HCT116 (cell line): ENCODE measurements at regions not wholly inside any gene's neighbourhood (a gene's known extent, or its start where the extent isn't known, plus 50 kb on each side); places are given as distances from the start of the nearest gene placed in this dataset.

Source experiments
- ATAC-seq: fragments of 200-7000 bp; cut with Tn5 transposase; 2 replicates; pipeline ENCODE4 v1.9.1; 2020; ENCODE audit warnings: mild to moderate bottlenecking, moderate library complexity
- BruUV-seq: library from RNA; stranded (reverse); fragments of 400-500 nt; replicated peaks from 2 replicates; lab custom pipeline; 2021; lab: Mats Ljungman, UMichigan
- CTCF ChIA-PET: fragments of 300-600 bp; sonication (Branson Sonifier 250); formaldehyde crosslinking; loops from one replicate; lab custom pipeline; 2021; ENCODE audit warnings: antibody characterized with exemption; lab: Charles Lee
- POLR2A ChIA-PET: fragments of 300-600, 350-600 bp; sonication (Branson Sonifier 250); formaldehyde crosslinking; loops from one replicate; lab custom pipeline; 2021; ENCODE audit warnings: antibody characterized with exemption; lab: Charles Lee
- RAD21 ChIA-PET, 2 experiments: fragments of 300-600 bp; sonication (Branson Sonifier 250); formaldehyde crosslinking; loops; one replicate each; lab custom pipeline; 2023; ENCODE audit warnings: low total read pairs in 2 of 2; ENCODE audit not compliant: uncharacterized antibody in 2 of 2, unreplicated experiment in 2 of 2, low non-redundant PET in 1 of 2; lab: Charles Lee
- DNase-seq: peaks from one replicate; pipeline ENCODE4 v3.0.0-alpha.2; 2010; ENCODE audit warnings: low read depth, low spot score
- H2AFZ ChIP-seq: fragments of 200-600 bp; shearing (Covaris generic), sonication (generic); 2 replicates; pipeline ENCODE4 v1.6.1; 2017; ENCODE audit warnings: low read depth, mixed run types, mixed read lengths, antibody characterized with exemption, low read length; ENCODE audit not compliant: poor library complexity, severe bottlenecking
- H3K27ac ChIP-seq: 2 replicates; pipeline ENCODE4 v1.5.1; 2012; ENCODE audit warnings: low read depth, low read length
- H3K27me3 ChIP-seq: fragments of 200-600 bp; sonication (generic); 2 replicates; pipeline ENCODE4 v1.6.1; 2016; ENCODE audit warnings: mixed run types, low read length, mixed read lengths; ENCODE audit not compliant: insufficient read depth
- H3K36me3 ChIP-seq, 2 experiments: fragments of 200-500 bp in 1 of 2; fragments of 200-600 bp in 1 of 2; sonication (Bioruptor generic) in 1 of 2; sonication (generic) in 1 of 2; 2 replicates each; pipeline versions ENCODE4 v1.5.1 to v1.6.1; 2014 to 2016; ENCODE audit warnings: low read length in 2 of 2, inconsistent platforms in 1 of 2, mixed read lengths in 1 of 2, mixed run types in 1 of 2; ENCODE audit not compliant: insufficient read depth in 2 of 2, control insufficient read depth in 1 of 2
- H3K4me1 ChIP-seq, 2 experiments: fragments of 200-600 bp in 1 of 2; sonication (generic) in 1 of 2; 2 replicates each; pipeline versions ENCODE4 v1.5.1 to v1.6.1; 2012 to 2017; ENCODE audit warnings: low read length in 2 of 2, inconsistent platforms in 1 of 2, mild to moderate bottlenecking in 1 of 2, mixed read lengths in 1 of 2, mixed run types in 1 of 2, moderate library complexity in 1 of 2; ENCODE audit not compliant: insufficient read depth in 2 of 2, control insufficient read depth in 1 of 2
- H3K4me2 ChIP-seq: fragments of 200-600 bp; sonication (generic); 2 replicates; pipeline ENCODE4 v1.6.1; 2017; ENCODE audit warnings: mixed run types, low read length, mixed read lengths
- H3K4me3 ChIP-seq, 2 experiments: fragments of 200-600 bp in 1 of 2; sonication (generic) in 1 of 2; replicated peaks in 1 of 2; 2 replicates each; pipeline ENCODE4 v1.5.1; 2011 to 2016; ENCODE audit warnings: low read length in 2 of 2, control low read depth in 1 of 2, low read depth in 1 of 2, mild to moderate bottlenecking in 1 of 2, mixed read lengths in 1 of 2, mixed run types in 1 of 2
- H3K79me2 ChIP-seq: fragments of 200-600 bp; sonication (generic); 2 replicates; pipeline ENCODE4 v1.6.1; 2017; ENCODE audit warnings: mild to moderate bottlenecking, mixed run types, low read length, moderate library complexity, mixed read lengths; ENCODE audit not compliant: insufficient read depth
- H3K9ac ChIP-seq: fragments of 200-600 bp; sonication (generic); 2 replicates; pipeline ENCODE4 v1.6.1; 2016; ENCODE audit warnings: low read length, mixed read lengths
- H3K9me2 ChIP-seq: fragments of 200-600 bp; sonication (generic), shearing (Covaris generic); 2 replicates; pipeline ENCODE4 v1.6.1; 2017; ENCODE audit warnings: mixed run types, mild to moderate bottlenecking, moderate library complexity; ENCODE audit not compliant: insufficient read depth
- H3K9me3 ChIP-seq, 2 experiments: fragments of 200-500 bp in 1 of 2; fragments of 200-600 bp in 1 of 2; sonication (Bioruptor generic) in 1 of 2; sonication (generic) in 1 of 2; 2 replicates each; pipeline ENCODE4 v1.6.1; 2014 to 2017; ENCODE audit warnings: low read length in 2 of 2, mixed read lengths in 2 of 2, inconsistent platforms in 1 of 2, low read depth in 1 of 2, mild to moderate bottlenecking in 1 of 2, mixed run types in 1 of 2, moderate library complexity in 1 of 2; ENCODE audit not compliant: control insufficient read depth in 1 of 2, insufficient read depth in 1 of 2
- H4K20me1 ChIP-seq: fragments of 200-600 bp; sonication (generic), shearing (Covaris generic); 2 replicates; pipeline ENCODE4 v1.6.1; 2017; ENCODE audit warnings: mixed run types, mild to moderate bottlenecking, moderate library complexity; ENCODE audit not compliant: insufficient read depth
- EZH2 ChIP-seq: fragments of 200-600 bp; sonication (generic); IDR thresholded peaks from 2 replicates; pipeline ENCODE4 v1.6.1; 2017; ENCODE audit warnings: antibody characterized with exemption, mixed run types
- MAX ChIP-seq: IDR thresholded peaks from 2 replicates; pipeline ENCODE4 v1.6.1; 2012
- POLR2A ChIP-seq: IDR thresholded peaks from 2 replicates; pipeline ENCODE4 v1.7.0; 2011; ENCODE audit warnings: borderline replicate concordance; ENCODE audit not compliant: insufficient read depth, insufficient read length; ENCODE audit errors: extremely low read depth
- ZBTB33 ChIP-seq: IDR thresholded peaks from 2 replicates; pipeline ENCODE4 v1.6.1; 2011; ENCODE audit warnings: mild to moderate bottlenecking, low read length, moderate library complexity; ENCODE audit not compliant: insufficient replicate concordance; ENCODE audit errors: extremely low read depth
- intact Hi-C: fragments of 100-400 bp; cut with micrococcal nuclease; formaldehyde crosslinking; loops from 2 replicates; pipeline ENCODE4 v1.10.0; 2022

- POLR2A ChIA-PET = no interaction called here
These were observed 772.8 kb upstream of the DEFB115 start for GRCh38 chr20:30484749-30485070.

GRCh38 chr20:30485331-30486102 is 771.9 kb upstream of the DEFB115 start:
- DNase-seq (no peak), ATAC-seq (no peak)
- TF ChIP-seq EZH2 (no peak), POLR2A (no peak)
- Histone ChIP-seq H3K79me2 (no peaks in the 10 kb centered on the region), H3K9ac (no peak overlapping the region), H3K4me1 (no peaks in the 10 kb centered on the region), H3K9me2 (no peaks in the 10 kb centered on the region), H4K20me1 (no peaks in the 10 kb centered on the region), H3K9me3 (no peaks in the 10 kb centered on the region), H3K27ac (no peak overlapping the region), H3K27me3 (no peaks in the 10 kb centered on the region), H3K4me3 (no peak overlapping the region), H2AFZ (no peak overlapping the region), H3K36me3 (no peaks in the 10 kb centered on the region), H3K4me2 (no peak overlapping the region)
- RAD21 ChIA-PET = no interaction called here
- CTCF ChIA-PET = no interaction called here
- no TSS peak for BruUV-seq
- intact Hi-C loops = no loop called here
- POLR2A ChIA-PET = no interaction called here

More at GRCh38 chr20:30484749-30485070, 772.8 kb upstream of the DEFB115 start:
- Histone ChIP-seq H3K9me2 (no peaks in the 10 kb centered on the region), H3K9ac (no peak overlapping the region), H3K4me3 (no peak overlapping the region), H3K4me1 (no peaks in the 10 kb centered on the region), H4K20me1 (no peaks in the 10 kb centered on the region), H3K79me2 (no peaks in the 10 kb centered on the region), H3K4me2 (no peak overlapping the region), H3K9me3 (no peaks in the 10 kb centered on the region), H2AFZ (no peak overlapping the region), H3K36me3 (no peaks in the 10 kb centered on the region), H3K27me3 (no peaks in the 10 kb centered on the region), H3K27ac (no peak overlapping the region)
- no peak for DNase-seq
- intact Hi-C loops = no loop called here
- BruUV-seq = no TSS peak
- ChIA-PET RAD21 (no interaction called here), CTCF (no interaction called here)
- no peak for TF ChIP-seq ZBTB33
- TF ChIP-seq MAX = no peak
- ATAC-seq = no peak
